COLO668 (cell line): ENCODE measurements at regions not wholly inside any gene's neighbourhood (a gene's known extent, or its start where the extent isn't known, plus 50 kb on each side); places are given as distances from the start of the nearest gene placed in this dataset.
"Not testable (repeated sequence)": the region's sequence is repeated elsewhere in the genome, so short reads cannot be mapped to it uniquely, and the experiment has no call there.

Experiments
- DNase-seq: peaks from one replicate; lab custom pipeline; 2025; ENCODE audit not compliant: unreplicated experiment; lab: John Stamatoyannopoulos, UW

DNA sequence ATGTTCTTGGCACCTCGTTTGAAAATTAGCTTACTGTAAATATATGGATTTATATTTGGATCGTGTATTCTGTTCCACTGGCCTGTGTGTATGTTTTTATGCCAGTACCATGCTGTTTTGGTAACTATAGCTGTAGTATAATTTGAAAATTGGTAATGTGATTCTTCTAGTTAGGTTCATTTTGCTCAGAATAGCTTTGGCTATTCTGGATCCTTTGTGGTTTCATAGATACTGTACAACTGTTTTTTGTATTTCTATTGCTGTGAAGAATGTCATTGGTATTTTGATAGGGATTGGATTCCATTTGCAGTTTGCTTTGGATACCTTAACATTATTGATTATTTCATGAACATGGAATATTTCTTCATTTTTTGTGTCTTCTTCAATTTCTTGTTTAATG, 490.2 kb downstream of the BRINP3 start:
- no peak for DNase-seq

DNA sequence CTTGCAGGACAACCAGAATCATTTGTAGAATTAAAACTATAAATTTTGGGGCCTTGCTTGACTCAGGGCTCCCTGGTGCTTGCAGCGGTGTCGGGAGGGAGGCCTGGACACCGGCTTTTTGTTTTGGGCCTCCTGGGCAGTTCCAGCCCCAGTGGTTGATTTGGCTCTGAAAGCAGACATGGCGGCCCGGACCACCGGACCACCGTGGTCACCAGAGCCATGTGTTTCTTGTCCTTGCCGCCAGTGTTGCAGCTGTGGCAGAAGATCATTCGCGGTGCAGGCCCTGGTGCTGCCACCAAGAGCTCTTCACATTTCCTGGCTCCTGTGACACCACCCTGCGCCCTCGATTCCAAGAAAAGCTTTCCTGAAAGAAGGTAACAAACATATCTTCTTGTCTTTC, 484.8 kb downstream of the BRINP3 start:
- no peak for DNase-seq

DNA sequence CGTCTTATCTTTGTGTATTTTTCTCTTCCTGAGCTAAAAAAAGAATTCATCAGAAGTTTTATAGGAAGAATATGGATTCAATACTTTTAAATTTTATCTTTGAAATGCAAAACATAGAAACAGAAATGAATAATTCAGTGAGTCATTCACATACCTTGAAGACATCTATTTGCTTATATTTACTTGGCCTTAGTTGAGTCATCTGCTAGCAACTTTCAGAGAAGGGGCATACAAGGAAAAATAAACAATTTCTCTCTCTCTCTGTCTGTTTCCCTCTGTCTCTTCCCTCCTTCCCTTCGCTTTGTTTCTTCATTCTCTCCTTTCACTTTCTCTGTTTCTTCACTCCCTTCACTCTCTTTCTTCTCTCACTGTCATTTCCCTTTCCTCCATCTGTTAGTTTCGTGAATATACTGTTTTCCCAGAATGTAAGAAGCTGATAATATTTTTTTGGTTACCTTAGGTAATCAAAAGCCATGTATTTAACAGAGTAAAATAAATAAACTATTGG, 477.2 kb downstream of the BRINP3 start:
- DNase-seq: no peak

DNA sequence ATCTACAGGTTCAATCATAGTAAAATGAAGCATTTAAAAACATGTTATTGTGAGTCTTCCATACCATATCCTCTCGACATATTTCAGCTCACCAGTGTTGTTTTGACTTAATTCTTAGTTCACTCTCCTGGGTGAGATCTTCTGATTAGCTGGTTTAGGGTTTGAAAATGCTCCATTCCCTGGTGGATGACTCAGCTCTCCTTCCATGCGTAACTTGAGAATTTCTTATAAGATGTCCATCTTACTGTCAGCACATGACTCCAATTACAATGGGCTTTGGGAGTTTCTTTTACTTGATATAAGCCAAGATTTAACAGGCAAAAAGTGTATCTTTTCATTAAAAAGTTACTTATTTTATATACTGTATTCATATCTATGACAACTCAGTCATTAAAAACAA, 476.5 kb downstream of the BRINP3 start:
- DNase-seq: no peak

DNA sequence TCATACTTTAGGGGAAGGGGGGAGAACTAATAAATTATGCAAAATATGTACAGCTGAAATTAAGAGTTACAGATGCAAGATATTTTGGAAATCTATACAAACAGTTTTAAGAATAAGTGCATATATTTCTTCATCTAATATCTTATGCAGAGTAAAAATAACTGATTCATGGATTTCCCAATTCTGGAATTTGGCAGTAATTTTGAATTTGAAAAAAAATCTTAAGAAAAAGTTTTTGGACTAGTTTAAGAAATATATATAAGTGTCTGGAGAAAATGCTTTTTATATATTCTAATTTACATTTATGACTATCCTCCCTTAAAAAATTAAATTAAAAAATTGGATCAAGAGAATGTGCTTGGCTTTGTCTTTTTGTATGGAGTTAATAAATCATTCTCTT, 474.3 kb downstream of the BRINP3 start:
- no peak for DNase-seq

DNA sequence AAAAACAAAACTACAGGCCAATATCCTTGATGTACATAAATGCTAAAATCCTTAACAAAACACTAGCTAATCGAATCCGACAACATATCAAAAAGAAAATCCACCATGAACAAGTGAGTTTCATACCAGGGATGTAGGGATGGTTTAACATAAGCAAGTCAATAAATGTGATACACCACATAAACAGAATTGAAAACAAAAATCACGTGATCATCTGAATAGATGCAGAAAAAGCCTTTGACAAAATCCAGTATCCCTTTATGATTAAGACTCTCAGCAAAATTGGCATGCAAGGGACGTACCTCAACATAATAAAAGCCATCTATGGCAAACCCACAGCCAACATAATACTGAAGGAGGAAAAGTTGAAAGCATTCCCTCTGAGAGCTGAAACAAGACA, 466.1 kb downstream of the BRINP3 start:
- DNase-seq: no peak

DNA sequence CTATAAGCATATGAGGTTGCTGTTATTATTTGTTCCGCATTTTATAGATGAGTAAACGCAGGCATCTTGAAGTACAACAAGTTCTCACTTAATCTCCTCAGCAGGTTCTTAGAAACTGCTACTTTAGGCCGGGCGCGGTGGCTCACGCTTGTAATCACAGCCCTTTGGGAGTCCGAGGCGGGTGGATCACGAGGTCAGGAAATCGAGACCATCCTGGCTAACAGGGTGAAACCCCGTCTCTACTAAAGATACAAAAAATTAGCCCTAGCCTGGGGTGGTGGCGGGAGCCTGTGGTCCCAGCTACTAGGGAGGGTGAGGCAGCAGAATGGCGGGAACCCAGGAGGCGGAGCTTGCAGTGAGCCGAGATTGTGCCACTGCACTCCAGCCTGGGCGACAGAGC, 458.5 kb downstream of the BRINP3 start:
- DNase-seq: not testable (repeated sequence)

DNA sequence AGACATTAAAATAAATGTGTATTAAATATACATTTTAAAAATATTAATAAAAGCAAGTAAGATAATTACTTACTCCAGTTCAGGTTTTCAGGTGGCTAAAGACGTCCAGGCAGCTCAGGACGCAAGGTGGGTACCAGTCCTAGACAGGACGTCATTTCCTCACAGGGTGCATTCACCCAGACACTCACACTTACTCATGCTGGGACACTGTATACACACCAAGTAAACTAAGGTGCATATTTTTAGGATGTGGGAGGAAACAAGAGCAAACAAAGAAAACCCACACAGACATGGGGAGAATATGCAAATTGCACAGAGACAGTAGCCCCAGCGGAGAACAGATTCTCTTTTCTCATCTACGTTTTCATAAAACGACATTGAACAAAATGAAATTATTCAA, 457.9 kb downstream of the BRINP3 start:
- no peak for DNase-seq

DNA sequence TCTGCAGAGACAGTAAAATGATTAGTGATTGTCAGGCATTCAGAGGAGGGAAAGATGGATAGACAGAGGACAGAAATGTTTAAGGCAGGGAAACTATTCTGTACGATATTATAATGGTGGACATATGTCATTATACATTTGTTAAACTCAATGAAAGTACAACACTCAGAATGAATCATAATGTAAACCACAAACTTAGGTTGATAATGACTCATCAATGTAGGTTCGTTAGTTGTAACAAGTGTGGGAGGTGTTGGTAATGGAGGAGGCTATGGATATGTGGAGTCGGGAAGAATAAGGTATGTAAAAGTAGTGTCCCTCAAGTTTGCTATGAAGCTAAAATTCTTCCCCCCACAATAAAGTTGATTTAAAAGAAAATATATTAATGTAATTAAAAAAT, 455.0 kb downstream of the BRINP3 start:
- no peak for DNase-seq

DNA sequence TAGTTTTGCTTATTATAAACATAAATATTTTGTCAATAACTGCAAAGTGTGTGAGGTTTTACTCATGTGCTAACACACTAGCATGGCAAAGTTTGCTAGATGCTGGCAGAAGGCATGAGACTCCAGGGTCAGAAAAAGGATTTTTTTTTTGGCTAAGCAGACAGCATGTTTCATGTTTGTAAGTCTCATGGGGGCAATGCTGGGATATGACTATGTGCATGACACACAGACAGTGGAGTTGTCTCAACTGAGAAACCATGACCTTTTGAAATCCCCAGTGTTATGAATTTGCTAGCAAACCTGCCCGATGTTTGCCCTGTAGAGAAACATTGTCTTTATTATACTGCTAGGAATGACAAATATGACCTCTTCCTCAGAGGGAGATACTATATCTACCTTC, 448.2 kb downstream of the BRINP3 start:
- no peak for DNase-seq

DNA sequence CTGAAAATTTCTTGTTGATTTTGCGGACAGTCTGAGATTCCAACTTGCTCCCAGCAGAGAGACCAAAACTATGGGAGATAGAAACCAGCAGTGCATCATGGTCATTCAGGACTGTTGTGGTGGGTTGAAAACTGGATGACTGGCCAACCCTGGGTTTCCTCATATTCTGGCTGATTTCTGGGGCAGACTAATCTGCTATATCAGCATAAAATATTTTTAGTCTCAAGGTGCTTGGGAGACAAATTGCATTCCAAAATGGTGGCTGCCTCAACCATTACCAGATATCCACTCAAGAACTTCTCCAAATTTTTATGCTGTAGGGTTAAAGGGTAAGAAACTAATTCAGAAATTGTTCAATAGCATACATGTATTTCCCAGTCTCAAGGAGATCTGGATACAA, 434.0 kb downstream of the BRINP3 start:
- DNase-seq: no peak

DNA sequence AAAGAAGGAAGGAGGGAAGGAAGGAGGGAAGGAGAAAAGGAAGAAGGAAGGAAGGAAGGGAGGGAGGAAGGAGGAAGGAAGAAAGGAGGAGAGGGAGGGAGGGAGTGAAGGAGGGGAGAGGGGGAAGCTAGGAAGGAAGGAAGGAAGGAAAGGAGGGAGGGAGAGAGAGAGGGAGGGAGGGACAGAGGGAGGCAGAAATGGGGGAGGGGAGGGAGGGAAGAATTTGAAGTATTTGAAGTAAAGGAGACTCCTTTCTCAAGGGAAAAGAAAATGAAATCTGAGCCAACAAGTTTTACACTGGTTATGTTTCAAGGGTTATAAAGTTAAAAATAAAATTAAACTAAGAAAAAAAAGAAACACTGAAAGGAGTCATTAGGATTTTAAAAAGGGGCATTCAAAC, 431.4 kb downstream of the BRINP3 start:
- no peak for DNase-seq
